ENCODE measurements at regions not wholly inside any gene's neighbourhood (a gene's known extent, or its start where the extent isn't known, plus 50 kb on each side); places are given as distances from the start of the nearest gene placed in this dataset.

- no peaks in the 10 kb centered on the region for H3K4me1 Mint-ChIP-seq
- Histone ChIP-seq H4K20me1 (ENCODE audit: control insufficient read depth, insufficient read depth, low read length, poor library complexity, severe bottlenecking) (no peaks in the 10 kb centered on the region), H3K9me3 (ENCODE audit: control extremely low read depth in 1 of 3, control insufficient read depth in 2 of 3, insufficient read depth in 1 of 3, low read length in 2 of 3) (no peaks in the 10 kb centered on the region), H3K27me3 (replicated peaks in 1 of 4; ENCODE audit: control extremely low read depth in 1 of 4, control insufficient read depth in 3 of 4, insufficient read depth in 4 of 4, low read length in 3 of 4) (no peaks in the 10 kb centered on the region), H3K36me3 (replicated peaks in 1 of 2; ENCODE audit: control extremely low read depth in 1 of 2, control insufficient read depth in 1 of 2, extremely low read depth in 1 of 2, insufficient read depth in 2 of 2, low read length in 1 of 2) (no peaks in the 10 kb centered on the region), H3K4me3 (ENCODE audit: control extremely low read depth in 1 of 5, extremely low read depth in 1 of 5, insufficient read depth in 1 of 5, low read depth in 2 of 5, low read length in 4 of 5) (no peak overlapping the region), H3K9ac (ENCODE audit: low read length) (no peak overlapping the region), H3K4me1 (ENCODE audit: control insufficient read depth in 2 of 2, insufficient read depth in 2 of 2, low read length in 2 of 2) (no peaks in the 10 kb centered on the region), H3K27ac (ENCODE audit: low read length in 2 of 2) (no peak overlapping the region), H2AFZ (ENCODE audit: insufficient read depth, low read depth, low read length, poor library complexity, severe bottlenecking) (no peak overlapping the region), H3K79me2 (ENCODE audit: control insufficient read depth, insufficient read depth, low read length) (no peaks in the 10 kb centered on the region), H3K4me2 (replicated peaks; ENCODE audit: low read depth, low read length, poor library complexity, severe bottlenecking) (no peak overlapping the region)
- H3K9me3 Mint-ChIP-seq (ENCODE audit: insufficient read depth) = no peaks in the 10 kb centered on the region
- no peak for ATAC-seq (ENCODE audit: low read depth)
- WGBS (ENCODE audit: insufficient coverage) = 33% methylated on average over 1 of the region's 1 CpG
- H3K4me3 Mint-ChIP-seq = no peak overlapping the region
- CTCF ChIA-PET = no interaction called here
- no peak overlapping the region for H3K27ac Mint-ChIP-seq
- no peak for DNase-seq
- intact Hi-C loops (cut with micrococcal nuclease) = no loop called here
- POLR2A ChIA-PET = no interaction called here
- H3K27me3 Mint-ChIP-seq = no peaks in the 10 kb centered on the region
- TF ChIP-seq CTCF (IDR thresholded peaks at IDR 0.05) = no peak
- TF ChIP-seq EZH2 (IDR thresholded peaks at IDR 0.05; ENCODE audit: borderline replicate concordance, insufficient read depth, low read depth, low read length, poor library complexity, severe bottlenecking) = no peak
Observed at GRCh38 chr5:92923885-92924284, 657.1 kb downstream of the NR2F1-AS1 start.

DNA sequence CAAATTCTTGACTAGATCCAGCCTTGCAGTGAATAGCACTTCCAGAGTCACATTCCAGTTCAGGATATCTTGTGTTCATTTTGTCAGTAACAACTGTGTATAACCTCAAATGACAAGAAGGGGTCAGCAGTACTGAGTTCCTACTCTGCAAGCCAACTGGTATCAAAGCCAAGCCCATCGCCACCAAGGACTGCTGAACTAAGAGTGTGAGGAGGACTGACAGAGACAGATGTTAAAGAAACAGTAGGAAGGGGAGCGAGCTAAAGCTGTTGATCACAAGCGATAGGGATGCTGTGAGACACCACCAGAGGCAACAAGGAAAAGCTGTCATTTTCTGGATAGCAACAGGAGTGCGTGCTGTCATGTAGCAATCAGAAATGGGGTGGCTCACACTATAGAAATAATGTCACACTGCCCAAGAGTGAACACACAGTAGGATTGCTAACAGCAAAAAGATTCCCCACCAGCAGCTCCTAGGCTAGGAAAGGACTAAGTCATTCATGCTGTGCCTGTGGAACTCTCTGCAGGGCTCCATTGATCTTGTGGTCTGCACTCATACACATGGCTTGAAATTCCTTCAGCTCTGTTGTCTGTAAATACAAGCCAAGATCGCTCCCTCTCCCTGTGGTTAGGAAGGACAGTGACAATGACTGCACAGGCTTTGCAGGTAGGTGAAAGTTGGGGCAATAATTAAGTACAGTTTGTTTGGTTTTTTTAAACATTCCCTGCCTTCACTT, 658.6 kb downstream of the NR2F1-AS1 start:
- Histone ChIP-seq H3K9me3 (ENCODE audit: control extremely low read depth in 1 of 3, control insufficient read depth in 2 of 3, insufficient read depth in 1 of 3, low read length in 2 of 3) (no peaks in the 10 kb centered on the region), H3K27me3 (replicated peaks in 1 of 4; ENCODE audit: control extremely low read depth in 1 of 4, control insufficient read depth in 3 of 4, insufficient read depth in 4 of 4, low read length in 3 of 4) (no peaks in the 10 kb centered on the region), H3K79me2 (ENCODE audit: control insufficient read depth, insufficient read depth, low read length) (no peaks in the 10 kb centered on the region), H2AFZ (ENCODE audit: insufficient read depth, low read depth, low read length, poor library complexity, severe bottlenecking) (no peak overlapping the region), H3K36me3 (replicated peaks in 1 of 2; ENCODE audit: control extremely low read depth in 1 of 2, control insufficient read depth in 1 of 2, extremely low read depth in 1 of 2, insufficient read depth in 2 of 2, low read length in 1 of 2) (no peaks in the 10 kb centered on the region), H3K4me1 (ENCODE audit: control insufficient read depth in 2 of 2, insufficient read depth in 2 of 2, low read length in 2 of 2) (no peaks in the 10 kb centered on the region), H3K4me3 (ENCODE audit: control extremely low read depth in 1 of 5, extremely low read depth in 1 of 5, insufficient read depth in 1 of 5, low read depth in 2 of 5, low read length in 4 of 5) (no peak overlapping the region), H3K9ac (ENCODE audit: low read length) (no peak overlapping the region), H3K4me2 (replicated peaks; ENCODE audit: low read depth, low read length, poor library complexity, severe bottlenecking) (no peak overlapping the region), H3K27ac (ENCODE audit: low read length in 2 of 2) (no peak overlapping the region), H4K20me1 (ENCODE audit: control insufficient read depth, insufficient read depth, low read length, poor library complexity, severe bottlenecking) (no peaks in the 10 kb centered on the region)
- DNase-seq = no peak
- H3K4me1 Mint-ChIP-seq = no peaks in the 10 kb centered on the region
- intact Hi-C loops (cut with micrococcal nuclease) = no loop called here
- no peak overlapping the region for H3K4me3 Mint-ChIP-seq
- no peak overlapping the region for H3K27ac Mint-ChIP-seq
- no peaks in the 10 kb centered on the region for H3K9me3 Mint-ChIP-seq (ENCODE audit: insufficient read depth)
- ChIA-PET CTCF (no interaction called here), POLR2A (no interaction called here)
- no peaks in the 10 kb centered on the region for H3K27me3 Mint-ChIP-seq
- 68% methylated on average over 4 of the region's 5 CpGs for WGBS (ENCODE audit: insufficient coverage)
- ATAC-seq (ENCODE audit: low read depth) = no peak
- TF ChIP-seq EZH2 (IDR thresholded peaks at IDR 0.05; ENCODE audit: borderline replicate concordance, insufficient read depth, low read depth, low read length, poor library complexity, severe bottlenecking) = no peak

Data from B cell (primary cell).